ENCODE measurements at regions not wholly inside any gene's neighbourhood (a gene's known extent, or its start where the extent isn't known, plus 50 kb on each side); places are given as distances from the start of the nearest gene placed in this dataset.
"Not testable (repeated sequence)": the region's sequence is repeated elsewhere in the genome, so short reads cannot be mapped to it uniquely, and the experiment has no call there.

DNA sequence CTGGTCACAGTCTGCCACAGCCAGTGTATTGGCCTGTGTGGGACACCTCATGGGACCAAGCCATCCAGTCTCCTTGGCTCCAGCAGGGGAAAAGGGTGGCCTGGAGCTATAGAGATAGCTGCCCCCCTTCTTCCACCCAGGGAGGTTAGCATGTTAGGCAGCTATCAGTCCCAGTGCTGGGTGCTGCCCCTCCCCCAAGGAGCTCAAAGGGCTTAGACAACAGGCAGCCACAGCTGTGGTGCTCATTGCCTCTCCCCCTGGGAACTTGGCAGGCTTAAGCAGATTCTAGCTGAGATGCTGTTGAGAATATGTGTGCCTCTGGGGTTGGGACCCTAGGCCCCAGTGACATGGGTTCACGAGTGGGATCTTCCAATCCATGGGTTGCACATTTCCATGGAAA is 226.0 kb upstream of the PTGER4 start:
- TF ChIP-seq, protein P1, sequence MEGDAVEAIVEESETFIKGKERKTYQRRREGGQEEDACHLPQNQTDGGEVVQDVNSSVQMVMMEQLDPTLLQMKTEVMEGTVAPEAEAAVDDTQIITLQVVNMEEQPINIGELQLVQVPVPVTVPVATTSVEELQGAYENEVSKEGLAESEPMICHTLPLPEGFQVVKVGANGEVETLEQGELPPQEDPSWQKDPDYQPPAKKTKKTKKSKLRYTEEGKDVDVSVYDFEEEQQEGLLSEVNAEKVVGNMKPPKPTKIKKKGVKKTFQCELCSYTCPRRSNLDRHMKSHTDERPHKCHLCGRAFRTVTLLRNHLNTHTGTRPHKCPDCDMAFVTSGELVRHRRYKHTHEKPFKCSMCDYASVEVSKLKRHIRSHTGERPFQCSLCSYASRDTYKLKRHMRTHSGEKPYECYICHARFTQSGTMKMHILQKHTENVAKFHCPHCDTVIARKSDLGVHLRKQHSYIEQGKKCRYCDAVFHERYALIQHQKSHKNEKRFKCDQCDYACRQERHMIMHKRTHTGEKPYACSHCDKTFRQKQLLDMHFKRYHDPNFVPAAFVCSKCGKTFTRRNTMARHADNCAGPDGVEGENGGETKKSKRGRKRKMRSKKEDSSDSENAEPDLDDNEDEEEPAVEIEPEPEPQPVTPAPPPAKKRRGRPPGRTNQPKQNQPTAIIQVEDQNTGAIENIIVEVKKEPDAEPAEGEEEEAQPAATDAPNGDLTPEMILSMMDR (IDR thresholded peaks at IDR 0.05; ENCODE audit: insufficient read depth, low read length) = no peak
- no peak for DNase-seq (ENCODE audit: low read depth)
- H3K4me3 ChIP-seq (ENCODE audit: low read depth, low read length) = no peak overlapping the region

- H3K4me3 ChIP-seq (ENCODE audit: low read depth, low read length) = no peak overlapping the region
- TF ChIP-seq, protein P1 (IDR thresholded peaks at IDR 0.05; ENCODE audit: insufficient read depth, low read length) = no peak
- DNase-seq (ENCODE audit: low read depth) = no peak
Observed at GRCh38 chr5:40452874-40453624, 226.7 kb upstream of the PTGER4 start.

DNA sequence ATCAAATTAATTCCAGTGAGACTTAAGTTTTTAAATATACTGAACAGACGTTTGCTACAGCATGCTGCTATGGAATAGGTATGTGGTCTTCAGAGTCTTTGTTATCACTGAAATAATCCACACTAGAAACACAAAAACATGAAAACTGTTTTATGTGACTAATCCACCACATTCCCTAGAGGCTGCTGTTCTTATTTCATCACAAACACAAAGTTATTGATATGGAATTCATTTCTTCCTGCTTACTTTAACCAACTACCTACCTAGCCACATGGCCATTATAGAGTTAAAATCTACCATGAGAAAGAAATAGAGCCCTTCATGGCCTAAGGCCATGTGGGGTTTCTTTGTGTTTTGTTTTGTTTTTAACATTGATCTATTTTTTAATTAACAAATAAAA is 232.3 kb upstream of the PTGER4 start:
- no peak overlapping the region for H3K4me3 ChIP-seq (ENCODE audit: low read depth, low read length)
- peak; percentile 51 for DNase-seq (ENCODE audit: low read depth)
- TF ChIP-seq, protein P1 (IDR thresholded peaks at IDR 0.05; ENCODE audit: insufficient read depth, low read length) = no peak

DNA sequence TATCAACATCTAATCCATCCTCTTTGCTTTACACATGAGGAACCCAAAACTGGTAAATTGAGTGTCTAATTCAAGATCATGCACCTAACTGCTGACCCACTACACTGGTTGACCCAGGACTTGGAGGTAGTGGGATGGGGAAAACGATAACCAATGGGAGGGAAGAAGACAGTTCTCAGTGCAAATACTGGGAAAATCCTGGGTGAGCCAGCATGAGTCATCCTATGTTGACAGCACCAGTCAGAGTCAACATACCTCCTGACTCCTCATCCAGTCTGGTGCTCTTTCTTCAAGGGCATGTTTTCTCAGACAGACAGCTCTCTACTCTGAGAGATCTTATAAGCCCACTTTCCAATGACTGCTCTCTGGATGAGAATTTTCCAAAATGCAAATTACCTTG is 232.8 kb upstream of the PTGER4 start:
- TF ChIP-seq, protein P1 (IDR thresholded peaks at IDR 0.05; ENCODE audit: insufficient read depth, low read length) = no peak
- peak; percentile 68 for DNase-seq (ENCODE audit: low read depth)

DNA sequence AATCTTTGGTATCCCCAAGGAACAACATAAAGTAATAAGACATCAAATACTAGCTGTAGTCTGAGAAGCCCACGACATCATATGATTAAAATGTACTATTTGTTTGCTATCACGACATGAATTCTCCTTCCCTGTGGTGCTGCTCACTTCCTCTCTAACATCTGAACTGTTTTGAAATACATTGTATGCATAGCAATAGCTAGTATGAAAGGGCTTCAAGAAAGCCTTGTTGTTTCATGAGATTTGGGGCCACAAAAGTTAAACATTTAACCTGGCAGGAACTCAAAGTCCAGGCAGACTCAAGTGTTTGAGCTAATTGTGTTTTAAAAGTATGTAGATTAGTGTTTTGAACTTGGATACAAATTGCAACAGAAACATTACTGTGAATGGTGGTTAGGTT is 237.4 kb upstream of the PTGER4 start:
- DNase-seq (ENCODE audit: low read depth) = no peak
- no peak overlapping the region for H3K4me3 ChIP-seq (ENCODE audit: low read depth, low read length)
- TF ChIP-seq, protein P1 (IDR thresholded peaks at IDR 0.05; ENCODE audit: insufficient read depth, low read length) = no peak

More for the DNA sequence above, 232.8 kb upstream of the PTGER4 start:
- no peak overlapping the region for H3K4me3 ChIP-seq (ENCODE audit: low read depth, low read length)

- no peak overlapping the region for H3K4me3 ChIP-seq (ENCODE audit: low read depth, low read length)
- DNase-seq (ENCODE audit: low read depth) = no peak
- TF ChIP-seq, protein P1 (IDR thresholded peaks at IDR 0.05; ENCODE audit: insufficient read depth, low read length) = no peak
Observed at GRCh38 chr5:40441733-40442132, 238.0 kb upstream of the PTGER4 start.

DNA sequence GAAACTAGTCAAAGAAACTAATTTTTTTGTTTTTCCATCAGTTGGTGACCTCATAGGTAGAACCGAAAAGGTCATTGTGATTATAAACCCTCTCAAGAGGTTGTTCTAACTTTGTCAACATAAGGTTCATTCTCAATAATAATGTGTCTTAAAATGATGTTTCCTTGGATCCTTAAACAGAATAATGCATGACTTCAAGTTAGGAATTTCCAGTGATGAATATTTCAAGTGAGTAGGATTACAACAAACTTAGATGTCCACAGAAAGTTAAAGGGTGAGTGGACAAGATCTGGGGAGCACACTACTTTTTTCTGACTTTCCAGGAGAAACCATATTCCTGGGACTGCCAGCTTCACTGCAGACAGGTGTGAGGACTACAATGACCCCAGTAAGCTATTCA is 239.0 kb upstream of the PTGER4 start:
- TF ChIP-seq, protein P1 (IDR thresholded peaks at IDR 0.05; ENCODE audit: insufficient read depth, low read length) = no peak
- no peak for DNase-seq (ENCODE audit: low read depth)
- H3K4me3 ChIP-seq (ENCODE audit: low read depth, low read length) = no peak overlapping the region

DNA sequence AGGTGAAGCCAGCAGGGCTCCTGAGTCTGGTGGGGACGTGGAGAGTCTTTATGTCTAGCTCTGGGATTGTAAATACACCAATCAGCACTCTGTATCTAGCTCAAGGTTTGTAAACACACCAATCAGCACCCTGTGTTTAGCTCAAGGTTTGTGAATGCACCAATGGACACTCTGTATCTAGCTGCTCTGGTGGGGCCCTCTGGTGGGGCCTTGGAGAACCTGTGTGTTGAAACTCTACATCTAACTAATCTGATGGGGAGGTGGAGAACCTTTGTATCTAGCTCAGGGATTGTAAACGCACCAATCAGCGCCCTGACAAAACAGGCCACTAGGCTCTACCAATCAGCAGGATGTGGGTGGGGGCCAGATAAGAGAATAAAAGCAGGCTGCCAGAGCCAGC is 240.6 kb upstream of the PTGER4 start:
- not testable (repeated sequence) for DNase-seq (ENCODE audit: low read depth); H3K4me3 ChIP-seq (ENCODE audit: low read depth, low read length)

DNA sequence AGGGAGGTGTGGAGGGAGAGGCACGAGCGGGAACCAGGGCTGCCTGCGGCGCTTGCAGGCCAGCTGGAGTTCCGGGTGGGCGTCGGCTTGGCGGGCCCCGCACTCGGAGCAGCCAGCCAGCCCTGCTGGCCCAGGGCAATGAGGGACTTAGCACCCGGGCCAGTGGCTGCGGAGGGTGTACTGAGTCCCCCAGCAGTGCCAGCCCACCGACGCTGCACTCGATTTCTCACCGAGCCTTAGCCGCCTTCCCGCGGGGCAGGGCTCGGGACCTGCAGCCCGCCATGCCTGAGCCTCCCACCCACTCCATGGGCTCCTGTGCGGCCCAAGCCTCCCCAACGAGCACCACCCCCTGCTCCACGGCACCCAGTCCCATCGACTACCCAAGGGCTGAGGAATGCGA is 241.1 kb upstream of the PTGER4 start:
- not testable (repeated sequence) for DNase-seq (ENCODE audit: low read depth); H3K4me3 ChIP-seq (ENCODE audit: low read depth, low read length)

All from fibroblast of the aortic adventitia (primary cell).